Mesenchymal stem cell (in vitro differentiated cells and primary cell): ENCODE measurements at regions not wholly inside any gene's neighbourhood (a gene's known extent, or its start where the extent isn't known, plus 50 kb on each side); places are given as distances from the start of the nearest gene placed in this dataset.

Experiments
- DNase-seq: peaks from one replicate; pipeline ENCODE4 v3.0.0-alpha.2; 2013
- H2AFZ ChIP-seq: one replicate; pipeline ENCODE4 v1.6.1; 2013; ENCODE audit warnings: low read depth, mild to moderate bottlenecking, control low read depth, inconsistent platforms, low read length, moderate library complexity
- H2AK5ac ChIP-seq: 2 replicates; pipeline ENCODE4 v1.6.1; 2013; ENCODE audit warnings: low read length, moderate library complexity, mild to moderate bottlenecking, inconsistent platforms; ENCODE audit not compliant: severe bottlenecking
- H2BK120ac ChIP-seq: one replicate; pipeline ENCODE4 v1.6.1; 2013; ENCODE audit warnings: low read depth, mild to moderate bottlenecking, inconsistent platforms, low read length, moderate library complexity
- H2BK12ac ChIP-seq, 2 experiments: one replicate each; pipeline ENCODE4 v1.6.1; 2013; ENCODE audit warnings: inconsistent platforms in 2 of 2, low read length in 2 of 2, mild to moderate bottlenecking in 2 of 2, moderate library complexity in 2 of 2, control low read depth in 1 of 2
- H2BK15ac ChIP-seq: one replicate; pipeline ENCODE4 v1.6.1; 2013; ENCODE audit warnings: mild to moderate bottlenecking, low read depth, inconsistent platforms; ENCODE audit not compliant: poor library complexity, severe bottlenecking
- H2BK5ac ChIP-seq: 2 replicates; pipeline ENCODE4 v1.6.1; 2013; ENCODE audit warnings: low read depth, mild to moderate bottlenecking, low read length, control low read depth, inconsistent platforms; ENCODE audit not compliant: poor library complexity, severe bottlenecking
- H3K14ac ChIP-seq, 2 experiments: one replicate each; pipeline ENCODE4 v1.6.1; 2013; ENCODE audit warnings: inconsistent platforms in 2 of 2, low read length in 2 of 2, control low read depth in 1 of 2, mild to moderate bottlenecking in 1 of 2, moderate library complexity in 1 of 2
- H3K18ac ChIP-seq, 2 experiments: one replicate each; pipeline ENCODE4 v1.6.1; 2013; ENCODE audit warnings: inconsistent platforms in 2 of 2, low read length in 2 of 2, control low read depth in 1 of 2, low read depth in 1 of 2, mild to moderate bottlenecking in 1 of 2
- H3K23ac ChIP-seq, 2 experiments: one replicate each; pipeline ENCODE4 v1.6.1; 2013; ENCODE audit warnings: inconsistent platforms in 2 of 2, low read length in 2 of 2, mild to moderate bottlenecking in 2 of 2, moderate library complexity in 2 of 2, control low read depth in 1 of 2
- H3K27ac ChIP-seq: 2 replicates; pipeline ENCODE4 v1.5.1; 2013; ENCODE audit warnings: mild to moderate bottlenecking, moderate library complexity, low read length, control low read depth, inconsistent platforms; ENCODE audit not compliant: poor library complexity, severe bottlenecking
- H3K27me3 ChIP-seq, 2 experiments: 2 replicates each; pipeline versions ENCODE4 v1.6.1 to v1.7.0; 2013; ENCODE audit warnings: low read length in 2 of 2, mild to moderate bottlenecking in 2 of 2, moderate library complexity in 2 of 2, control low read depth in 1 of 2, inconsistent platforms in 1 of 2; ENCODE audit not compliant: control insufficient read depth in 1 of 2, insufficient read depth in 1 of 2
- H3K36me3 ChIP-seq, 2 experiments: 2 replicates each; pipeline versions ENCODE4 v1.6.1 to v1.7.0; 2013; ENCODE audit warnings: low read length in 2 of 2, control low read depth in 1 of 2, inconsistent platforms in 1 of 2, low read depth in 1 of 2, mild to moderate bottlenecking in 1 of 2; ENCODE audit not compliant: insufficient read depth in 2 of 2, control insufficient read depth in 1 of 2
- H3K4ac ChIP-seq, 2 experiments: one replicate each; pipeline ENCODE4 v1.6.1; 2013; ENCODE audit warnings: inconsistent platforms in 2 of 2, low read length in 2 of 2, mild to moderate bottlenecking in 2 of 2, moderate library complexity in 2 of 2, control low read depth in 1 of 2, low read depth in 1 of 2
- H3K4me1 ChIP-seq: 2 replicates; pipeline ENCODE4 v1.6.1; 2013; ENCODE audit warnings: low read depth, low read length, control low read depth; ENCODE audit not compliant: control insufficient read depth, insufficient read depth
- H3K4me2 ChIP-seq: 2 replicates; pipeline ENCODE4 v1.6.1; 2013; ENCODE audit warnings: low read length, mild to moderate bottlenecking, inconsistent platforms; ENCODE audit not compliant: poor library complexity, severe bottlenecking
- H3K4me3 ChIP-seq, 2 experiments: 2 replicates each; pipeline versions ENCODE4 v1.5.1 to v1.7.0; 2013; ENCODE audit warnings: low read length in 2 of 2, mild to moderate bottlenecking in 2 of 2, control low read depth in 1 of 2, low read depth in 1 of 2; ENCODE audit not compliant: insufficient read depth in 1 of 2
- H3K79me1 ChIP-seq: replicated peaks from 2 replicates; pipeline ENCODE4 v1.6.1; 2013; ENCODE audit warnings: mild to moderate bottlenecking, control low read depth, low read length, inconsistent platforms; ENCODE audit not compliant: poor library complexity, severe bottlenecking
- H3K9ac ChIP-seq: 2 replicates; pipeline ENCODE4 v1.7.0; 2013; ENCODE audit warnings: mild to moderate bottlenecking, low read length, moderate library complexity
- H3K9me3 ChIP-seq: 2 replicates; pipeline ENCODE4 v1.7.0; 2013; ENCODE audit warnings: mild to moderate bottlenecking, low read length; ENCODE audit not compliant: control insufficient read depth
- H4K8ac ChIP-seq: one replicate; pipeline ENCODE4 v1.6.1; 2013; ENCODE audit warnings: inconsistent platforms, mild to moderate bottlenecking, low read length, moderate library complexity
- H4K91ac ChIP-seq: one replicate; pipeline ENCODE4 v1.6.1; 2013; ENCODE audit warnings: mild to moderate bottlenecking, low read length, inconsistent platforms
- WGBS: methylation state at CpG from one replicate; pipeline ENCODE4 v1.1.7; 2013; ENCODE audit warnings: mixed read lengths; 5-methylcytosine and 5-hydroxymethylcytosine counted together

DNA sequence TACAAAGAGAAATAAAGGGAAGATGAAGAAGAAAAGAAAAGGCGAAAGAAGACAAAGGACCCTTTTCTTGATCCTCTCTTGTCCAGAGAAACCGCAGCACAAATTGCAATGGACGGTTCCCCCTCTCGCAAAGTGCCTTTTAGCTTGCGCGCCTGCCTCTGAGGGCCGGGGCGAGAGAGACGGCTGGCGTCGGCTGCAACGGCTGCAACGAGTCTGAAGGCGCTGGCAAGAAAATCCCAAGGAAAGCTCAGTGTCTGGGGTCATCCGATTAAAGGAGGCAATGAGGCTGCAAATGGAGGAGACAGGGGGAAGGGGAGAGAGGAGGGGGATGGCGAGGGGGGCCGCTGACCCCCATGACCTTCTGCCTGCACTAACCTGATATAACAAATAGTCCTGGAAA lies 671.5 kb downstream of the MED13L start:
- Histone ChIP-seq H3K27ac (no peak overlapping the region), H2AK5ac (no peak overlapping the region), H2BK5ac (no peak overlapping the region), H3K4me1 (no peaks in the 10 kb centered on the region), H2BK120ac (no peak overlapping the region), H3K36me3 (no peaks in the 10 kb centered on the region), H3K4me2 (no peak overlapping the region), H3K27me3 (peaks cover 0 to 24% of the 10 kb centered on the region in 2 experiments), H4K91ac (no peak overlapping the region), H3K79me1 (no peaks in the 10 kb centered on the region), H2BK12ac (no peak overlapping the region), H3K4me3 (no peak overlapping the region), H3K14ac (no peak overlapping the region), H3K9ac (no peak overlapping the region), H4K8ac (no peak overlapping the region), H2AFZ (no peak overlapping the region), H3K18ac (no peak overlapping the region), H3K9me3 (no peaks in the 10 kb centered on the region), H3K4ac (no peak overlapping the region), H3K23ac (no peak overlapping the region), H2BK15ac (no peak overlapping the region)
- WGBS, result 83% methylated on average over 15 of the region's 17 CpGs
- DNase-seq, result no peak

DNA sequence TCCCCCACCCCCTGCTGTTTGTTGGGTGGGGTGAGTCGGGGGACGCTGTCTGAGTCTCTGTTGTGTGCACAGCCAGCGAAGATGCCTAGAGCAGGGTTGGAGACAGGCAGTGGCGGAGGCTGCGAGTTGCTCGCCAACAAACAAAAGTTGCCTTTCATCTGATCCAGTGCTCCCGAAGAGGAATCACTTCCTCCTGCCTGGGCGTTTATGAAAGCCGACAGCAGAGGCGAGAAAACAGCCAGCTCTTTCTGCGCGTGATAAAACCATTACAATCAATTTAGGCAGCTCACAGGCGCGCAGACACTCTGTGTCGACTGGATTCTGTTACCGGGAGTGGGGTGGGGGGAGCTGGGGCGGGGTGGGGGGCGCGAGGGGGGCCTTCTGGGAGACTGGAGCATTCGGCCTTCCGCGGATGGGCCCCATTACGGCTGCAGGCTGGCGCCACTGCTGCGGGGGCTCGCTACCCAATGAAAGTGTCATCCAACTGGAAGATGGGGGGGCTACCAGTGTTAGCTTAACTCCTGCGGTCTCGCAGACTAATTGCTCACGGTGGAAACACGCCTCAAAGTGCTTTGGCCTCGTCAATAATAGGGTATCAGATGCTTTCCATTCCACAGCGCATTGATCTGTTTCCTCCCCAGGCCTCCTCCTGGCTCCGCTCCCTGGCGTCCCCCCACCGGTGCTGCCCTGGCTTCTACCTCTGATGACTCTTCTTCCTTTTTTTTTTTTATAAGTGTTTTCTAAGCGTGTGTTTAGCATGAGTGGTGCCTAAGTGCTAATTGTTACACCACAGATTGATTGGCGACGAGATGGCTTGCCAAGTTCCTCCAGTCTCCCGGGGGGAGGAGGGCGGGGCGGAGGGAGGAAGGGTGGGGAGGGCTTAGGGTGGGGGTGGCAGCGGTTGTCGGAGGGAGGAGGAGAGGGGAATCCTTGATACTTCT lies 678.4 kb downstream of the MED13L start:
- no peak overlapping the region for H2AK5ac ChIP-seq
- 53% methylated on average over 36 of the region's 43 CpGs for WGBS
- H3K4me3 ChIP-seq, result peak overlapping the region in 1 of 2 experiments; percentile 70

DNA sequence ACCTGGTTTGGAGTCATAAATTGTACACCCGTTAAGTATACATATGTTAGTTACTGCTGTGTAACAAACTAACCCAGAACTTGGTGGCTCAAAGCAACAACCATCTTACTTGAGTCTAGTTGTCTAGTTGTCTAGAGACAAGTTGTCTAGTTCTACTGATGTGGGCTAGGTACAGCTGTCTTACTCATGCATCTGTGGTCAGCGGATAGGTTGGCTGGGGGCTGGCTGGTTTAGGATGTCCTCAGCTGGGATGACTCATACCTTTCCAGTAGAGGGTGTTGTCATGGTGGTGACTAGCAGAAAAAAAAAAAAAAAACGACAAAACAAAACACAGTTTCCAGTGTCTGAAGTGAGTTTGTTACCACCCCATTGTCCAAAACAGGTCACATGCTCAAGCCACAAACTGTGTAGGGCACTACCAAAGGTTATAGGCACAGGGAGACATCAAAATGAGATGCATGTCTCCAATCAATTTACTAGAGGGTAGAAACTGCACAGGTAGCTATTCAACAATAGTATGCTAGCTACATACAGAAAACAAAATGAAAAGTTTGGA lies 680.3 kb downstream of the MED13L start:
- H3K36me3 ChIP-seq, result no peaks in the 10 kb centered on the region
- no peak overlapping the region for H3K23ac ChIP-seq
- no peak overlapping the region for H3K27ac ChIP-seq
- no peak overlapping the region for H2BK12ac ChIP-seq
- H4K8ac ChIP-seq, result no peak overlapping the region
- H2BK5ac ChIP-seq, result no peak overlapping the region
- no peak overlapping the region for H3K14ac ChIP-seq
- peak; percentile 61 for DNase-seq
- H3K4me1 ChIP-seq, result no peaks in the 10 kb centered on the region
- H2AK5ac ChIP-seq, result no peak overlapping the region
- peaks cover 0 to 15% of the 10 kb centered on the region in 2 experiments for H3K27me3 ChIP-seq
- H2BK15ac ChIP-seq, result no peak overlapping the region
- no peak overlapping the region for H2AFZ ChIP-seq
- H3K9me3 ChIP-seq, result no peaks in the 10 kb centered on the region
- WGBS, result 43% methylated on average over 1 of the region's 3 CpGs
- no peak overlapping the region for H3K4ac ChIP-seq
- H3K4me2 ChIP-seq, result no peak overlapping the region
- no peak overlapping the region for H3K9ac ChIP-seq
- H3K4me3 ChIP-seq, result no peak overlapping the region
- no peak overlapping the region for H2BK120ac ChIP-seq
- H3K18ac ChIP-seq, result no peak overlapping the region
- no peak overlapping the region for H4K91ac ChIP-seq
- no peaks in the 10 kb centered on the region for H3K79me1 ChIP-seq

More for the DNA sequence above, 678.4 kb downstream of the MED13L start:
- H3K27me3 ChIP-seq, result peaks cover 0 to 15% of the 10 kb centered on the region in 2 experiments
- peak; percentile 1 for DNase-seq
- no peak overlapping the region for H2BK12ac ChIP-seq
- no peak overlapping the region for H3K4me2 ChIP-seq
- H2BK15ac ChIP-seq, result no peak overlapping the region
- no peak overlapping the region for H2BK120ac ChIP-seq
- H4K91ac ChIP-seq, result no peak overlapping the region
- H4K8ac ChIP-seq, result no peak overlapping the region
- no peak overlapping the region for H2BK5ac ChIP-seq
- no peak overlapping the region for H3K27ac ChIP-seq
- H2AFZ ChIP-seq, result no peak overlapping the region
- no peaks in the 10 kb centered on the region for H3K9me3 ChIP-seq
- no peak overlapping the region for H3K4ac ChIP-seq
- no peaks in the 10 kb centered on the region for H3K36me3 ChIP-seq
- H3K4me1 ChIP-seq, result no peaks in the 10 kb centered on the region
- H3K14ac ChIP-seq, result no peak overlapping the region
- no peak overlapping the region for H3K23ac ChIP-seq
- H3K79me1 ChIP-seq, result no peaks in the 10 kb centered on the region
- no peak overlapping the region for H3K18ac ChIP-seq
- H3K9ac ChIP-seq, result peak overlapping the region; percentile 59

DNA sequence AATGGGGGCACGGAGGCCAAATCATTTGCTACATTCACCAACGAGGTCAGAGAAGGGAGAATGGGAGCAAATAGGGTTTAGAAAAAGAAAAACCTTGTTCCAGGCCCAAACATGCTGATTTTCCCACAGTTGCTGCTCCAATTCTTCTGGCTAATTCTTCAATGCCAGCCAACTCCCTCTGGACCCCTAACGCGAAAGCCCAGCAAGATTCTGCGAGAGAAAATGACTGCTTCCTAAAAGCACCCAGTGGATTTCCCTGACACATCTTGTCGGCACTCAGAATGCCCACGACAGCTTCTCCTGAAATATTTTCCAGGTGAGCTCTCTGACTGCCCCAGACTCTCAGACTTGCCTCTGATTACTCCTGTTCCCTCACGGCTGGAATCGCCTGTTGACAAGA lies 689.4 kb downstream of the MED13L start:
- Histone ChIP-seq H2BK15ac (no peak overlapping the region), H4K91ac (no peak overlapping the region), H2AK5ac (no peak overlapping the region), H3K27ac (no peak overlapping the region), H3K36me3 (no peaks in the 10 kb centered on the region), H3K18ac (no peak overlapping the region), H3K23ac (no peak overlapping the region), H3K79me1 (no peaks in the 10 kb centered on the region), H3K14ac (no peak overlapping the region), H3K9me3 (peaks cover 4% of the 10 kb centered on the region), H3K27me3 (no peaks in the 10 kb centered on the region), H3K9ac (no peak overlapping the region), H2BK5ac (no peak overlapping the region), H2AFZ (no peak overlapping the region), H2BK120ac (no peak overlapping the region), H3K4me3 (no peak overlapping the region), H3K4me1 (no peaks in the 10 kb centered on the region), H4K8ac (no peak overlapping the region), H3K4ac (no peak overlapping the region), H3K4me2 (no peak overlapping the region), H2BK12ac (no peak overlapping the region)
- no peak for DNase-seq
- 83% methylated on average over 8 of the region's 9 CpGs for WGBS
